Activated CD4-positive, CD25-positive, alpha-beta regulatory T cell (primary cell): ENCODE measurements at regions not wholly inside any gene's neighbourhood (a gene's known extent, or its start where the extent isn't known, plus 50 kb on each side); places are given as distances from the start of the nearest gene placed in this dataset.
"Not testable (repeated sequence)": the region's sequence is repeated elsewhere in the genome, so short reads cannot be mapped to it uniquely, and the experiment has no call there.

Experiments used
- DNase-seq, 4 experiments: peaks; one replicate each; lab custom pipeline; 2025; lab: John Stamatoyannopoulos, UW

DNA sequence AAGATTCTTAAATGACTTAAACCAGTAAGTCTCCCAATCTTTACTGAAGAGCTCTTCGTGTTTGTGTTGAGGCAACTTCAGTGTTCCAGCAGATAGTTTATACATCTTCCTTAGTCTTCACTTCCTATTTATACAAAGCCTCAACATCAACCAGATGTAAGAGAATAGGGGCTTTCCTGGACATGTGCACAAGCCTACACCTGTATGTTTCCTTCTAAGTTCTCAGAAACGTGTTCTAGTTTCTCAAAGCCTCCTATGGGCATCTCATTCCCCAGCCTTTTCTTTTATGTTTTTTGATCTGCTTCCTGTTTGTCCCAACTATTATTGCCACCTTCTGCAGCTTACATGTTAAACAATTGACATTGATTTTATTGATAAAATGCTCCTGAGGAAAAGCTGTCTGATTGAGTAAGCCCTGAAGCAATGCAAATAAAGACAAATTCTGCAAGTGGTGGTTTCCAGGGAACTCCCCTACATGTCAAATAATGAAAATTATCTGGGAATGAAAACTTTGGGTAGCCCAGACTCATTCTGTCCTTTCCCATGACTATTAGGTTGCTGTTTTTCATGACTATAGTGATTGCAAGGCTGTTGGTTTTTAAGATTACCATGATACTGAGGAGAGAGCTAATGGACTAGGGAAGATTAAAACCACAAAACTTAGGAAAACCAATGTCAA lies 663.3 kb upstream of the ACVR2A start:
- DNase-seq, result no peak

DNA sequence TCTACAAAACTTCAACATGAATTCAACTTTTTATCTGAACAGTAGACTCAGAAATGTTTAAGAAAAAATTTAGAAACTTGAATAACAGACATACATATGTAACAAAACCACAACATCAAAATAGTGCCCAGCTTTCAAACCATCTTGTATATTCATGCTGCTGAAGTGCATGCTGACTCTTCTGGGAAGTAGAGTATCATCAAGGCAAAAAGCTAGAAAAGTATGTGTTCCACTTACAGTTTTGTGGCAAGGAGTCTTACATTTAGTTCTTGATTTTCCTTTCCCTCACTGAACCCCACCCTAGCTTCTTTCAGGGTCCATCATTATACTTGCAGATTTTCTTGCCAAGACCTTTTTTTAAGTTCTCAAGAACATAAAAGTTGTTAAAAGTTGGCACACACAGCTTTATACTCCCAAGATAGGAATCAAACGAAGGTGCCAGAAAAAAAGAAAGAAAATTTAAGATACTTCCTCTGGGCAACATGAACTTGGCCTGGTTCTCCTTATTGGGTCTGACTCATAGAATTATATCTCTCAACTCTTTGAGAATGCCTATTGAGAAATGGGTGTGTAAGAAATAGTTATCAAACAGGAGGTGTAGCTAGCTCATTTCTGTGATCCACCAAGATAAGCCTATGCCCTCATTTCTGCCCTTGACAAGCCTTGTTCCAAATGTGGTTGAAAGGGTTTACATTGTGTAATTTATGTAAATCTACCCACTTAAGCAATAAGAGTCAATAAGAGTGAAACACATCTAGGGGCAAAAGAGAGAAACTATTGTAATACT lies 667.6 kb upstream of the ACVR2A start:
- DNase-seq, result no peak

DNA sequence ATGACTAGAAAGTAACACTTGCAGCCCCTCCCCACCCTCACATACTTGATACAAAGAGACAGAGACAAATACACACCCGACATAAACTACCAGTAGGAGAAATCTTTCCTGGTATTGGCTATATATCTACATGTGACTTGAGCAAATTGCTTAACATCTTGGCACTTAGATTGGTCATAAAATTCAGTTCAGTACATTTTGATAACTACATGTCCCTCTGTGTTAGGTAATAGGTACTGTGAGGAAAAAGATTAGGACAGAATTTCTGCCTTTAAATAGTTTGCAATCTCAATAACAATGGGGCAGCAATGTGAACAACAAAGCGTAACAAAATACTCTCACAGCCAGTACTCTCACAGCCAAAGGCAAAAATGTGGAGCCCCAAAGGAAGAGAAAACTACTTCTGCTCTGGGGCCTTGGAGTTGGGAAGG lies 670.0 kb upstream of the ACVR2A start:
- no peak for DNase-seq

DNA sequence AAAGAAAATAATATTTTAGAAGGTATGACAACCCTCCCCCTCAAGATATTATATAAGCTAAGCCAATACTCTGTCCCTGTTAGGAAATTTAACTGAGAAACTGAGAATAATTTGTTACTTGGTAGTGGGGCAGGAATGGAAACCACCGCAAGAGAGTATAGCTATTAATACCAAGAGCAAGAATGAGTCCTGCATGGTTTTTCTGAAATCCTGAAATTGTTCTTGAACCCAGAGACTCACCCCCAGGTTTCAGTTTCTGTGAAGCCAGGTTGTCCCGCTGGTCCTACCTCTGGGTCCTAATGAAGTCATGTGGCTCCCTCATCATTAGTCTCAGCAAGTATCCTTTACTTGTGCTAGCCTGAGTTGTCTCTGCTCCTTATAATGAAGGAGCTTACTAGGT lies 671.0 kb upstream of the ACVR2A start:
- no peak for DNase-seq

DNA sequence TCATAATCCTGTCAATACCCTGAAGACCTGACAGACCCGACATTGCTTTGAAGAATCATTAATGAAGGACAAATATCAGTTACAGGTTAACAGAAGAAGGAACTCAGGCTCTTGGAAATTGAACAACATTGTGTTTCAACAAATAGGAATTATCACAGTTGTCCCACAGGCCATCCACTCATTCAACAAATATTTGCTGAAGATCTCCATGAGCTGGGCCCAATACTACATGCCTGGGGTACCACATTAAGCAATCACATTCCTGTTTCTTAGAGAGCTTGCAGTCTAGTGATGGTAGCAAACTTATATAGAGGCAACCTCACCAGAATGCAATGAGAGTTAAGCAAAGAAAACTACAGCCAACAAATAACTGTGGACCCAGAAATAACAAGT lies 671.6 kb upstream of the ACVR2A start:
- DNase-seq, result no peak

DNA sequence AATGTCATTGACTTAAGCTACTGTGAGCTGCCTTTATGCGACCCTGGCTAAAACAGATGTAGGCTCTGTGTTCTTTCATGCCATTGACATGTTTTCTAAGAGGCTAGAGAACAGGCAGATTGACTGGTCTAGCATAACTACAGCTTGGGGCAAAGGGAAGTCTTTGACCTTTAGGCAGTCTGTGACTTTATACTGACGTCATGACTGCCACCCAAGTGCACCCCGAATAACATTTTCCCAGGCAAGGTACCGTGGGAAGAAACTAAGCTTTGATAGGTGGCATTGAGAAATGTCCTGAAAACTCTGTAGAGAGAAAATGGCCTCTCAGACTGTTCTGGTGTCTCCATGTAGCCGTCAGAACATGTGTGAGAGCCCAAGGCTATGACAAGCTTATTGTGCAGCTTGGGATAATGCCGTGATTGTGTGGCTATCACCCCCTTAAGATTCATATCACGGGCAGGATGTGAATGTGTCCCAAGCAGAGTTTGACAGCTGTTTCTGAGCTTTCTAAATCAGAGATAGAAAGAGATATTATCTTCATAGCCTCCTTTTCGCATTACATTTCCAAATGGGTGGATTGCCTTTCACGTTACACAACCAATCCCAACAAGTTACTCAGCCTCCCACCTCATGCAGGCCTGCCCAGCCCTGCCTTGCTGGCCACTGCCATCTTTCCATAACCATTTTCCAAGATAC lies 672.2 kb upstream of the ACVR2A start:
- DNase-seq, result no peak

DNA sequence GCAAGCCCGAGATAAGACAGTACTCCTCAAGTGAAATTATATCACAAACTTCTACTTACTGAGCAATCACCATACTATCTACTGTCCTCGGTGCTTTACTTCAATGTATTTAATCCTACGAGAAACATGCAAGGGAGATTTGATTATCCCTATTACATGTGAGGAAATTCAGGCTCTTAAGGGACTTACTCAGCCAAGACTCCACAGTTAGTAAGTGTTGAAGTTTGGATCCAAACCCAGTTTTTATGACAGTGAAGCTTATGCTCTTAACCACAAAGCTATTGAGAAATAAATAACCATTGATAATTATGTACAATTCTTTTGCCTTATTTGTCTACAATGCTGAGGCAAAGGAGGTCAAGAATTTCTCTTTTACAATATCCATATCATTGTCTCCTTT lies 672.9 kb upstream of the ACVR2A start:
- no peak for DNase-seq

DNA sequence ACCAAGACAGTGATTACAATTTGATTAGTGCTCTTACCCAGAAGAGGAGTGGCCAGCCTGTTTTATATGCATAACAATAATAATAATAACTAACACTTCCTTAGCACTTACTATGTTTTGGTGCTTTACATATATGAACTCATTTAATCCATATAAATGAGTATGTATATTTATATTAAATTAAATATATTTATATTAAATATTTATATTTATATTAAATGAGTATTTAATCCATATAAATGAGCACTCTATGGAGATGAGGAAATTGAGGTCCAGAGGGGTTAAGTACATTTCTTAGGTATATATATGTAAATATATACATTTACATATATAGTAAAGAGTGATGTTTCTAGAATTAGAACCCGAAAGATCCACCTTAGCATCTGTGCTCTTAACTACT lies 673.9 kb upstream of the ACVR2A start:
- DNase-seq, result no peak

DNA sequence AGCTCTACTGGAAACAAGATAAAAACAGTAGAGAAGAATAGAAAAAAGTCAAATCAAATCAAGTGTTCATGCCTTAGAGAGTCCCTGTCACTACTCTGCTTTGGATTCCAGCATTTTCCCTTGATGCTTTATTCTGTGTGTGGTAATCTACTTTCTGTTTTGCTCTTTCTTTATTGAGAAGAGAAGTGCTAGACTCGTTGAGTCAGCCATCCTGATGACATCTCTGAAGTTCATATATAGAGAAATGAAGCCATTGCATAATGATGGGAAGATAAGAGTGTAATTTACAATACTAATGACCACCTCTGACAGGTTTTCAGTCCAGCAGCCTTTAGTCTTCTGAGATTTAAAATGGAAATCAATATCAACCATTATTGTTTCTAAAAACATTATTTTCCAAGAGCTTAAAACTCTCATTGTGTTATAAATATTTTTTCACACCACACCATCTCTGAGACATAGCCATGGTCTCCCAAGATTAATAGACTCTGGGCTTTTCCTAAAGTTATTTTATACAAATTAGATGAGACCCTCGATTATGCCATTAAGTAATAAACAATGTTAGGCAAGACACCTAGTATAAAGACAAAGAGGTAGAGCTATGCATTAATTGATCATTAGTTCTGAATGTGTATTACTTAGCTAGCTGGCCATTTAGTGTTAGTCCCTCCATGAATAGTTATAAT lies 679.0 kb upstream of the ACVR2A start:
- no peak for DNase-seq

DNA sequence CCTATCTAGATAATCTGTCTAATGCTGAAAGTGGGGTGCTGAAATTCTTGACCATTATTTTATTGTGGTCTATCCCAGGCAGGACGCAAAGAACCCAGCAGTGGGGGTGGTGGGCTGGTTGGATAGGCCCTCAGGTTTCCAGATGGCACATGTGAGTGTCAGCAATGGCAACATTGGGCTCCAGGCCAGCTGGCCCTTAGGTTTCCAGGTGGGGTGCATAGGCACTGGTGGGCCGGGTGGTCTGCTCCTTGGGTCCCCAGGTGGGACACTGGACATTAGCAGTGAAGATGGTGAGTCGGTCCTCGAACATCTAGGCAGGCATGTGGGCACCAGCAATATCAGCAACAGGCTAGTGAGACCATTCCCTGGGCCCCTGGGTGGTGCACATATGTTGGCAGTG lies 680.3 kb upstream of the ACVR2A start:
- no peak for DNase-seq

DNA sequence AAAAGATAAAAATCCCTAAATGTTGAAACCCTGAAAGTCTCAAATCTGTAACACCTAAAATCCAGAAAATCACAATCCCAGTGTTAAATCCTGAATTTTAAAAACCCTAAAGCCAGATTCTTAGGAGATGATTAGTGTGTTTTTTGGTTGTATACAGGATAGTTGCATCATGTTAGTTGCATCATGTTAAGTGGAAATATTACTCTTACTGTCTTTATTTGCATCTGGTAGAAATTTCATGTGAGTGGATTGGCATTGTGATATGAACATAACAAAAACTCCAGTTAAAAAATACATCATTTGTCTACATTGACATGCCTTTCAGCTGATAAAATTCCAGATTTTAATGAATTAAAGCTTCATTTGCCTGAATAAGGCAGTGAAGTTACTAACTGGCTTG lies 683.1 kb upstream of the ACVR2A start:
- no peak for DNase-seq

DNA sequence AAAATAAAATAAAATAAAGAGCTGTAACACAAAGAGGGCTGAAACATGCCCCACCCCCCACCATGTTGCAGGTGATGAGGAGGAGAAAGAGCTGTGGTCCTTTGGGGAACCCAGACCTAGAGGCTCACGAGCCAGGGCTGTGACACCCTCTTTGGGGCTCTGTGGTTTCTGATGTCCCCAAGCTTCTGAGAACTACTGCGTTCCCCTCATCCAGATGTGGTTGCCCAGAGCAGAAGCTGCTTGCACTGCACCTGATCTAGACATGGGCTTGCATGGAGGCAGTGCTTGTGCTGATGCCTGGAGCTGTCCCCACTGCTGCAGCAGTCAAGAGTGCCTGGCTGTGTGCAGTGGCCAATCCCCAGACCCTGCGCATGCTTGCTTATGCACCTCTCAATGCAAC lies 687.9 kb upstream of the ACVR2A start:
- no peak for DNase-seq

DNA sequence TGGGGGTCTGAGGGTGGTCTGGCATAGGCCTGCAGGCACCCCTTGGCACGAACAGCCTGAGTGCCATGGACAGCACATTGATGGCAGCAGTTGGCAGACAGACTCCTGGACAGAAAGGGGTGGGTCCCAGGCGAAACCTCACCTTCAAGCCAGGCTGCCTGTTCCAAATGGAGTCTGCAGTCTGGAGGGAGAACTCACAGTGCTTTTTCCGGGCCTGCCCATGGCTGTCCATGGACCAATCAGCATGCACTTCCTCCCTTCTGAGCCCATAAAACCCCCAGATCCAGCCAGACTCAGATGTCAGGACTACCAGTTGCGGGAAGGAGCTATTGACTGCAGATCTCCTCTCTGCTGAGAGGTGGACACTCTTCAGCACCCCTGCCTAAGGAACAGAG lies 694.6 kb upstream of the ACVR2A start:
- no peak for DNase-seq

DNA sequence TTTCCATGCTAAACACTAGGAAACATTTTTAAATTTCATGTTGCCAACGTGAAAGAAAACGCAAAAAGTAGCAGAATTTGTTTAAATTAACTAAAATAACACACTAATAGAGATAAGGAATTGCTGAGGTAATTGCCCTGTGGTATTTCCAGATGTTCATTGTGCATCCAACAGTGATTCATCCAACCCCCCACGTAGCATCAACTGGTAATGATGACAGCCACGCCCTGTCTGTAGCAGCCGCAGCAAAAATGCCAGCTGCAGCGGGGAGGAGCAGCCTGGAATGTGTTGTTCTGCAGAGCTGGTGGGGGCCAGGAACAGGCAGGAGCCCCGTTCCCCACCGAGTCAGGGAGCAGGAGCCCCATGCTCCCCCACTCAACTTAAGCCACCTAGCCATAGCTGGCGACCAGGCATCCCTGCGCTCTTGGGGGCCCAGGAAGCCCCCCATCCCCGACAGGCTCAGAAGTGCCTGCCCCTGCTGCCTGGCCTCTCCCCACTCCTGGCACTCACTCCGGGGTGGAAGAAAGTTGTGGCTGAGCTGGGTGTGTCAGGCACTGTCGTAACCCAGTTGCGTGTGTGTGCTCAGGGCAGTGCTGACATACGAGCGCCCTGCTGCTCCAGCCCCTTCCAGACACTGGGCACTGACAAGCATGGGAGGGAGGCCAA lies 695.1 kb upstream of the ACVR2A start:
- no peak for DNase-seq

DNA sequence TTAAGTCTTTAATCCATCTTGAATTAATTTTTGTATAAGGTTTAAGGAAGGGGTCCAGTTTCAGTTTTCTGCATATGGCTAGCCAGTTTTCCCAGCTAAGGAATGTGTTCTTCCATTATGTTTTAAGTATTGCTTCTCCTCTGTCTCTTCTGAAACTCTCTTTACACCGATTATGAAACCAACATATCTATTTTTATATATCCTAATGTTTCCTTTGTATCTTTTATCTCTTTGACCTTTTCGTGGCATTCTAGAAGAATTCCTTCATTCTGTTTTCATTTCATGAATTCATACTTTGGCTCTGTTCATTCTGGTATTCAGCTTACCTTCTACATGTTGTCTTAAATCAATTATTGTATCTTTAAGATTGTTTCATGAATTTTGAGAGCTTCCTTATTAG lies 697.0 kb upstream of the ACVR2A start:
- DNase-seq, result no peak

DNA sequence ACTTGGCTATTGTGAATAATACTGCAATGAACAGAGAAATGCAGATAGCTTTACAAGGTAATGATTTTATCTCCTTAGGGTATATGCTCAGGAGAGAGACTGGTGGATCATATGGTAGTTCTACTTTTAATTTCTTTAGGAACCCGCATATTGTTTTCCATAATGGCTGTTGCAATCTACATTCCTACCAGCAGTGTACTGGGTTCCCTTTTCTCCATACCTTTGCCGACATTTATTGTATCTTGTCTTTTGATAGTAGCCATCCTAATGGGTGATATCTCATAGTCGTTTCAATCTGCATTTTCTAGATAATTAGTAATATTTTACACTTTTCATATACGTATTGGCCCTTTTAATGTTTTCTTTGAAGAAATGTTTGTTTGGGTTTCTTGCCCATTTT lies 702.9 kb upstream of the ACVR2A start:
- DNase-seq, result no peak

DNA sequence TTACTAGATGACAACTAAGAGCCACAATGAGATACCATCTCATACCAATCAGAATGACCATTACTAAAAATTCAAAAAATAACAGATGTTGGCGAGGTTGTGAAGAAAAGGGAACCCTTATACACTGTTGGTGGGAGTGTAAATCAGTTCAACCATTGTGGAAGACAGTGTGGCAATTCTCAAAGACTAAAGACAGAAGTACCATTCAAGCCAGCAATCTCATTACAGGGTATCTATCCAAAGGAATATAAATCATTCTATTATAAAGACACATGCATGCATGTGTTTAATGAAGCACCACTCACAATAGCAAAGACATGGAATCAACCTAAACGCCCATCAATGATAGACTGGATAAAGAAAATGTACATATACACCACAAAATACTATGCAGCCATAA lies 705.1 kb upstream of the ACVR2A start:
- DNase-seq, result not testable (repeated sequence)

DNA sequence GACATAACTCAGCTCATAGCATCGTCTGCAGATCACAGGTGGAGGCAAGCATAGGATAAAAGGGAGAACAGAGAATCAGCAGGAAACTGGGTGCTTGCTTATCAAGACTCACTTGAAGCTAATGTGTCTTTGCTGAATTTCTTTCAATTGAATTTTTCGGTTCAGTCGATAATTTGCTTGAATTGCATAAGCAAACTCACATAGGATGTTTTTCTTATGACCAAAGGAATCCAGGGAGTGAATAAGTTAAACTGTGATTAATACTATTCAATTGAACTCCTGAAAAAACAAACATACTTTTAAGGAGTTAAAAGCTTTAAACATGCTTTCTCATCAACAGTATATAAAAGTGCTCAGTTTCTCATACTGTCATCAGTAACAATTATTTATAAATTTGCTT lies 707.1 kb upstream of the ACVR2A start:
- no peak for DNase-seq

DNA sequence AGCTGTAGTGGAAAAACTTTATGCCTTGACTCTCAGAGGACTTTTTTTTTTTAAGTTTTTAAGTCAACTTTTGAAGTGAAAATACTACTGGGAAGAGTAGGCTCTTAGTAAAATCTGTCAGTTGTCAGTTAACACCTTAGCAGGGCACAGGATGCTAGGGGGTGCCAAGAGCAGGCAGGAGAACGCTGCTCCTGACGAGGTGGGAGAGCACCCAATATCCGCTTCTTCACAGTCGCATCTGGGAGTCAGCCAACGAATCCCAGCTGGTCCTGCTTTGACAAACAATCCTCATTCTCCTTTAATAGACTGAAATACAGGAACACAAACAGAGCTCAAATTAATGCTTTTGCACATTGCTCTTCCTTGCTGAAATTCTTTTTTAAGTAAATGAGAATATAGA lies 709.5 kb upstream of the ACVR2A start:
- DNase-seq, result no peak

DNA sequence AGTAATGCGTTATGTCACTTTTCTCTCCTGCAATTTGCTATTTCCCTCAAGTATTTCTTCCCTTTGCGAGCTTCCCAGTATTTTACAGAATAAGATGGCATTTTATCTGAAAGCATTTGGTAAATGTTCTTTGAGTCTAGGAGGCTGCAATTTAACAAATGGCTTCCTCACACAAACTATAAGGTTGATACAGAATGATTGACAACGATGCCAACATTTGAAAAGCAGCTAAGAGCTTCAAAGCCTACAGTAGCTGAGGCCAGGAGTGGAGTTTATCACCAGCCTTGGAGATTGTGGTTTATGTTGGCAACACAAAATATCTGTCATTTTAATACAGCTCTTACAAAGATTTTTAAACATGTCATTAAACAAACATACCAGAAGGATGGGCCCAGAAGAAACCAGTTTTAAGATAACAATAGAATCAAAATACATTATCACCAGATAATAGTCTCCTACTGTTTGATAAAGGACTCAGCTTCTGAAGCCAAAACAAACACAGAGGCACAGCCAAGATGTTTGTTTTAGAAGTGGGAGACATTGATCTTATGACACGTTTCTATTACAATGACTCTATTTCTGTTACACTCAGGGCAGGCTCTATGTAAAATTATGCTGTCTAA lies 711.4 kb upstream of the ACVR2A start:
- no peak for DNase-seq

DNA sequence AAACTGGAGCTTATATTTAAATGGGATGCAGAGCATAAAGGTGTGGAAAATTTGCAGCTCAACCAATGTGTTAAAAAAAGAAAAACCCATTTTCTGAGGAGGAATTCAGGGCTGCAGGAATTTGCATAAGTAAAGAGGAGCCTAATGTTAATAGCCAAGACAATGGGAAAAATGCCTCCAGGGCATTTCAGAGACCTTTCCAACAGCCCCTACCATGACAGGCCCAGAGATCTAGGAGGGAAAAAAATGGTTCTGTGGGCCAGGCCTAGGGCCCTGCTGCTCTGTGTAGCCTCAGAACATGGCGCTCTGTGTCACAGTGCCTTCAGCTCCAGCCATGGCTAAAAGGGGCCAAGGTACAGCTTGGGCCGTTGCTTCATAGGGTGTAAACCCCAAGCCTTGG lies 719.7 kb upstream of the ACVR2A start:
- no peak for DNase-seq

DNA sequence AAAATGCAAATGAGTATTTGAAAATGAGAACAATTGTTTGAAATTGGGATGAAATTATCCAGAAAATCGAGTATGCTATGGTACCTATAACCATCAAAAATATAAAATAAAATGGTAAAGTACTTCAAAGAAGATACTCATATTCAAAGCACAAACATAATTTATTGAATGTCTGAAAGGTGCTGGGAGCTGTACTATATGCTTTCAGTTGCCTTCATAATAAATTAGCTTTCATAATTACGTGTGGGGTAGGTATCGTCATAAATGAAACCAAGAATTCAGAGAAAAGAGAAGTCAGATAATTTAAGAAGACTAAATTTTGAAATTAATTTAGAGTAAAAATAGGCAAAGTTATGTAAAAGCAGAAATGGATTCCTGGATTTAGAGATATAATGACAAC lies 721.9 kb upstream of the ACVR2A start:
- DNase-seq, result no peak
